Renal cortex interstitium (tissue), 11 donors: ENCODE measurements at regions not wholly inside any gene's neighbourhood (a gene's known extent, or its start where the extent isn't known, plus 50 kb on each side); places are given as distances from the start of the nearest gene placed in this dataset.
A peak's percentile ranks its signal among the peaks of the same experiment; 100 is the strongest.

Experiments used
- DNase-seq, 11 donors: peaks; one replicate each; pipeline ENCODE4 v3.0.0-alpha.2; 2013; ENCODE audit warnings: low read depth in 9 of 11, low spot score in 4 of 11; ENCODE audit errors: extremely low read depth in 1 of 11

GRCh38 chr3:74309716-74310115 is 304.7 kb downstream of the CNTN3 start:
- DNase-seq, result no peak

GRCh38 chr3:74304424-74304823 is 310.0 kb downstream of the CNTN3 start:
- DNase-seq, result no peak

DNA sequence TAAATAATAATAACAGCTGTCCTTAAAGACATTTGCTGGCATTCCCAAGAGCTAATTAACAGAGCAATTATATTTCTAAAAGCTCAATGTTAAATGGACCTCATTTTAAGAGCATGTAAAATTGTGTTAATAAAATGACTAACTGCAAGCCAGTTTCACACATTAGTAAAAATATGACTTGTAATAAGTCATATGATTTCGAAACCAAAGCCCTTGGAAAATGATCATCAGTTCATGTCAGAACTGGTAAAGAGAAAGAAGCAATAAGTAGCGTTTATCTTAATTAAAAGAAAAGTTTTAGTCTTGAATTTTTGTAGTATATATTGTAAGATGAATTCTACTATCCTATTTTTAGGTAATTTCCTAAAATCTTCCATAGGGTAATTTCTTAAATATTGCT is 310.7 kb downstream of the CNTN3 start:
- DNase-seq, result no peak

- no peak for DNase-seq
These were observed 311.5 kb downstream of the CNTN3 start for GRCh38 chr3:74302969-74303368.

DNA sequence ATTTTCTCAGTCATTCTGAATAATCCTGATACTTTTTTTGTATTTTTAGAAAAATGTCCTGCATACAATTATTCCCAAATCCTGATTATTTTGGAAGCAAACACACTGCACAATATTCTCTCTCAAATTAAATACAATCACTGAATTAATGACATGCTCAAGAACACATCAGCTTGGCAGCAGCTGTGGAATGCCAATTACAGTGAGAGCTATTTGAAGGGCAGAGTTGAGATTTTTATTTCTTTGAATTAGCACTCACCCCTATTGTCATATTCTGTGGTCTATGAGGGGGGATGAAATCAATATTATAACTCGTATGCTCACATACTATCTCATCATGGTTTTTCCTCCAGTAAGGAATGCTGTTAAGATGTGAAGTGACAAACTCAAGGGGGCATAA is 312.2 kb downstream of the CNTN3 start:
- DNase-seq, result no peak

- DNase-seq, result no peak
These were observed 313.4 kb downstream of the CNTN3 start for GRCh38 chr3:74301056-74301455.

DNA sequence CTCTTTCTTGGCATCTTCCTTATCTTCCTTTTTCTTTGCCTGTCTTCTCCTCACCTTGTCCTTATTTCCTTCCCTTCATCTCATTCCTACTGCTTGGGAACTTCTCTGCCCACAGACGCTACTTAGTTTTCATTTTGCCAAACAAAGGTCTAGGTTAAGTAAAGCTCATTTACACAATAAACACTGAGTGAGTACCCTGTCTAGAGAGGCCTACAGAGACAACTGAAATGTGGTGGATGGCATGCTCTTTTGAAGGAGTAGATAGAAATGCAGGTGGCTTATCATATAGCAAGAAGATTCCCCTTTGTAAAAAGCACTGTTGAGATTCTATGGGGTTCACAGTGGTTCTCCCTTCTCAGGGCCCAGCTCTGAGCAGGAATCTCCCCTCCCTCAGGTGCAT is 319.0 kb downstream of the CNTN3 start:
- no peak for DNase-seq

DNA sequence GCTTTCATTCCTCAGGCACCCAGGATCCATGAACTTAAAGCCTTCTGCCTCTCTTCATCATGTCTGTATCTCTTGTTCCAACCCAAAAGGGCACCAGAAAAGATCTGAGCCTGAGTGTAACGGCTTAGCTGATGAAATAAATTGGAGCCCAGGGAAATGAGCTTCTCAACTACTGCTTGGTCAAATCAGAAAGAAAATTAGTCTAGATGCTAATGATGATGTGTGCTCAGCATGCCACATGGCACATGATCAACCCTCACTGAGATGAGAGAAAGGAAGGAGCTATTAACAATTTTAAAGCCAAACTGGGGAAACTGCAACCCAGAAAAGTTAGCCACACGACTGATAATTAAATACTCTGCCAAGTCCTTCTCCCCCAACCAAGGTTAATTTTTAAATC is 325.7 kb downstream of the CNTN3 start:
- DNase-seq, result no peak

- no peak for DNase-seq
These were observed 326.9 kb downstream of the CNTN3 start for GRCh38 chr3:74287557-74287956.

DNA sequence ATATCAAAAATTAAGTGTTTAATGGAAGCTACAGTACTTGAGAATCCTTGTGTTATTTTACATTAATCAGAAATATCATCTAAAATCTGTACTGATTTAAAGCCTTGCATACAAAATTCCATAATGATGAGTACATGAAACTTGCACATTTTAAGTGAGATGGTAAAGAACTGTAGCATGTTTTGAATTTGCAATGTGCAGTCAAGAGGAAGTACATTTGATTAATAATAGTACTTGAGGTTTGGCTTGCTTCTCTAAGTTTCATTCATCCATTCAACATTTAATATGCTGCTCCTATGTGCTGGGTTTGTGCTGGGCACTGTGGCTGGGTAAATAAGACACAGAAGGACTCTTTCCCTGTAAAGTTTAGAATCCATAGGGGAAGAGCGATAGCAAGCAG is 332.3 kb downstream of the CNTN3 start:
- DNase-seq, result no peak

GRCh38 chr3:74281705-74282104 is 332.8 kb downstream of the CNTN3 start:
- no peak for DNase-seq

DNA sequence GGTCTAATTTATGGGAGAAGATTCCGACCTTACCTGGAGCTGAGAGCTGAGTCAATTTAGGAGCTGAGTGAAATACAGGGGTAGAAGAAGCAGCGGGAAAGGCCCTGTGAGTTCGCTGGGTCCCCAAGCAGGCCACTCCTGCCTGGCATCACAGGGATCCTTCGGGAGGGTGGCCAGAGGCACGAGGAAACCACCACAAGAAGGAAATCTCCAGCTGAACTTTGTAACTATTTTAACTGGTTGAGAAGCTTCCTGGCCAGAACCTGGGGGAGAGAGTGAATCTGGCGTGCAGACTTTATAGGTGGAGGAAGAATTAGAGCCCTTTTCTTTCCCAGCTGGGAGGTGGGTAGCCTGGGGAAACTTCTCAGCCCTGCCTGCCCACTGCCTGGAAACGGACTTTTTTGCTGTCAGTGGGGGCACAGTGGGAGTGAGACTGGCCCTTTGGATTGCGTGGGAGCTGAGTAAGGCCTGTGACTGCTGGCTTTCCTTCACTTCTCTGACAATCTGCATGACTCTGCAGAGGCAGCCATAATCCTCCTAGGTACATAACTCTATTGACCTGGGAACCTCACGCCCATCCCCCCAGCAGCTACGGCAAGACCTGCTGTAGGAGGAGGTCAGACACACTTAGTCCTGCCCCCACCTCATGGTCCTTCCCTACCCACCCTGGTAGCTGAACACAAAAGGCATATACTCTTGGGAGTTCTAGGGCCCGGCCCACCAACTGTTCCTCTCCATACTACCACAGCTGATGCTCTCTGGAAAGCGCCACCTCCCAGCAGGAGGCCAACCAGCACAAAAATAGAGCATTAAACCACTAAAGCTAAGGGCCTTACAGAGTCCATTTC is 340.7 kb downstream of the CNTN3 start:
- DNase-seq, result no peak

GRCh38 chr3:74273091-74273490 is 341.4 kb downstream of the CNTN3 start:
- no peak for DNase-seq

DNA sequence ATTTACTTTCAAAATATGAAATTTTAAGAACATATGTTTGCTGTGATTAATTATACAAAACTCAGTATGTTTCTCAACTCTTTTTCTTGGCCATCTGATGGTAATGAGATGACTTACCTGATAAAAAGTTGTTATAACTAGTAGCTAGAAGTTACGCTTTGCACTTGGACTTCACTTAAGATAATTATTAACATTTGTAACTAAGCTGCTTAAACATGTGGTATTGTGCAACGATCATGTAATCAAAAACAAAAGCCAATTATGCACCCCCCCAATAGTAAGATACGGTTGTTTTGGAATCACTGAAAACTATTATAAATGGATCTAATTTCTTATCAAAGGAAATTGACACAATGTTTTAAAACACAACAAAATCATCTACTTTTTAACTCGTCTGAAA is 342.9 kb downstream of the CNTN3 start:
- DNase-seq, result no peak

DNA sequence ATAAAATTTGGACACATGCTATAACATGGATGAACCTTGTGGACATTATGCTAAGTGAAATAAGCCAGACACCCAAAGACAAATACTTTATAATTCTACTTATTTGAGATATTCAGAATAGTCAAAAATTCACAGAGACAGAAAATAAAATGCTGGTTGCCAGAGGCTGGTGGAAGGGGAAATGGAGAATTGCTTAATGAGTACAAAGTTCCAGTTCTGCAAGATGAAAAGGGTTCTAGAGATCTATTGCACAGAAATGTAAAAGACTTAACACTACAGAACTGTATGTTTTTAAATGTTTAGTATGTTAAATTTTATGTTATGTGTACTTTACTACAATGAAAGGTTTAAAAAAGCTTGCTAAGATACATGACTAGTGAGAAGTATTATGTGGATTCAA is 344.8 kb downstream of the CNTN3 start:
- no peak for DNase-seq

DNA sequence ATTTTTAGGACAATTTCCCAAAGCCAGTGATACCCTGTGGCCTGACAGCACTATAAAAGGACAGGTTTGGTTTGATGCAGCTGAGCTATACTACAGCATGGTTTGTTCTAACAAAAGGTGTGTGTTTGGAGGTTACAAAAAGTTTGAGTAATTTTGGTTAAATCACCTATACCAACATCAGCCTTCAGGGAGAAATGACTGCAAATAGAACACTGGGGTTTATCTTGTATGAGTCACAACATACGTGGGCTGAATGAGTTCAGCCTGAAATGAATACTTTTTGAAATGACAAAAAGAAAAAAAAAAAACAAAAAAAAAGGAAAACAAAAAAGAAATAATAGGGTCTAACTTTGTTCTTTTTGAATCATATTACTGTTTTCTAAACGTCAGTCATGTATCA is 345.7 kb downstream of the CNTN3 start:
- no peak for DNase-seq

- peak; percentile 15 to 52 (median 36) for DNase-seq
These were observed 346.8 kb downstream of the CNTN3 start for GRCh38 chr3:74267588-74268184.

DNA sequence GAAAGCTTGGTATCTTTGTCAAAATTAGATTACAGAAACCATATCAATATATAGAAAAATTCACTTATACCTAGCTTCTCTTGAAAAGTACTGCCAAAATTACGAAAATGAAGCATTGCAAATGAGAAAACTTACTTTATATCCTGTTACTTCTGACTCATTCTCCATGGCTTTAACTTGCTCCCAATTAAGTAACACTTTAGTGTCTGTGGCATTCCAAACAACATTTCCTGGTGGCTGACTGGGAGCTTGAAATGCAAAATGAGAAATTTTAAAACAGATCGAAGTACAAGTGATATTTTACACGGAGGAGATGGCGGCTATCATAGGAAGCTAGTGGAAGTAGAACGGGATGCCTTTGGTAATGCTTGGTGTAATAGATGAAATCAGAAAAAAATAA is 347.3 kb downstream of the CNTN3 start:
- no peak for DNase-seq

DNA sequence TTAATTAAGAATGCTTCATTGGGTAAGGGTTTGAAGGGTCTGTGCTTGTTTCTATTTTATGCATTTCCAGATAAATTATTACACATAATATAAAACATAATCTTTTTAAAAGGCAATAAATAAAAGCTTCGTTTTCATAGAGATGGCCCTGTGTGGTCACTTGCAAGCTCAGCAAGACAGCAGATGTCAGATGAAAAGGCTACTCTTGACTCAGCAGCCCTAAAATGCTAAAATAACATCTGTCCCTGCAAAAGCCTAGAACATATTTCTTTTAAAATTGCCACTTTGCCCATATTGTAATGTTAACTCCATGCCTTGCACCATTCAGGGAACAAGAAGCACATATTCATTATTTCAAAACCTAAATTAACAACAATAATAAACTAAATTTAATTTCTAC is 349.4 kb downstream of the CNTN3 start:
- no peak for DNase-seq

DNA sequence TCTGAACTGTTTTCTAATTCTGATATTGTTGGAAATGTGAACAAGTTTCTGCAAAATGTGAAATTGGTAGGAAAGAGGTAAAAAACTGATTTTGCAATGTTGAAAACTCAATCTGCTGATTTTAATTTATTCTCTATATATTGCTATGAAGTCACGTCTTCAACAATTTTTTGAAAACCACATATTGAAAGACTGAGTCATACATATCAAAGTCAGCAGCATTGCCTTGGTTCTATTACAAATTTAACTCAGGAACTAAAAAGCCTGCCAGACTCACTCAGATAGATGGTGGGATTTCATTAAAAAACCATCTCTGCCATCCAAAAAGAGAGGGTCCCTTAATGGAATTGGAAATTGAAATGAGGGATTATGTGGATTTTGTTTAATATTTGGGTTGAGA is 351.4 kb downstream of the CNTN3 start:
- DNase-seq, result no peak

DNA sequence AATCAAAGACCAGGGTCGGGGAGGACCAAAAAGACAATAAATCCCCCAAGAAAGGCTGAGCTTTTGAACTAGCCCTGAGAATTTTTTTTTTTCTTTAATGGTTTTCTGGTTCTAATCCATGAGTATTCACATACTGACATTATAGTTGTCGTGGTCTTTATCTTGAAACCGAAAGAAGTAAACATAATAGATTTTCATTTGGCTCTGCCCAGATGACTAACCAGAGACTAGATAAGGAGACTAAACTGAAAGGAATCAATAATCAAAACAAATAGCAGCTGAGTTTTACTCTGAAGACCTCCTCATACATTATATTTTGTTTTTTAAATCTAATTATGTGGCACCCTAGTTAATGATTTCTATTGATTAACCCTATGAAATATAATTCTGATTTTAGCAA is 381.4 kb downstream of the CNTN3 start:
- no peak for DNase-seq
